Muscle layer of duodenum (tissue), 2 donors: ENCODE measurements at regions not wholly inside any gene's neighbourhood (a gene's known extent, or its start where the extent isn't known, plus 50 kb on each side); places are given as distances from the start of the nearest gene placed in this dataset.

ENCODE experiments used
- H3K27ac ChIP-seq: one replicate; pipeline ENCODE4 v1.7.0; 2013; ENCODE audit warnings: mild to moderate bottlenecking, low read length
- H3K27me3 ChIP-seq: one replicate; pipeline ENCODE4 v1.7.0; 2013; ENCODE audit warnings: low read depth, mild to moderate bottlenecking, control low read depth, low read length
- H3K36me3 ChIP-seq, 2 donors: one replicate each; pipeline ENCODE4 v1.7.0; 2013; ENCODE audit warnings: low read length in 2 of 2, control low read depth in 1 of 2, mild to moderate bottlenecking in 1 of 2; ENCODE audit not compliant: insufficient read depth in 2 of 2, control insufficient read depth in 1 of 2
- H3K4me1 ChIP-seq, 2 donors: one replicate each; pipeline ENCODE4 v1.7.0; 2013; ENCODE audit warnings: low read length in 2 of 2, mild to moderate bottlenecking in 2 of 2, control low read depth in 1 of 2, moderate library complexity in 1 of 2; ENCODE audit not compliant: insufficient read depth in 2 of 2, control insufficient read depth in 1 of 2
- H3K4me3 ChIP-seq, 2 donors: one replicate each; pipeline ENCODE4 v1.7.0; 2013; ENCODE audit warnings: low read length in 2 of 2, low read depth in 1 of 2, mild to moderate bottlenecking in 1 of 2
- H3K9me3 ChIP-seq, 2 donors: one replicate each; pipeline ENCODE4 v1.7.0; 2013; ENCODE audit warnings: low read length in 2 of 2, control low read depth in 1 of 2, mild to moderate bottlenecking in 1 of 2; ENCODE audit not compliant: control insufficient read depth in 1 of 2
- donor health status: healthy.

- Histone ChIP-seq H3K4me1 (no peaks in the 10 kb centered on the region), H3K27me3 (no peaks in the 10 kb centered on the region)
These were observed 323.1 kb upstream of the ATP11B start for GRCh38 chr3:182470187-182470586.

DNA sequence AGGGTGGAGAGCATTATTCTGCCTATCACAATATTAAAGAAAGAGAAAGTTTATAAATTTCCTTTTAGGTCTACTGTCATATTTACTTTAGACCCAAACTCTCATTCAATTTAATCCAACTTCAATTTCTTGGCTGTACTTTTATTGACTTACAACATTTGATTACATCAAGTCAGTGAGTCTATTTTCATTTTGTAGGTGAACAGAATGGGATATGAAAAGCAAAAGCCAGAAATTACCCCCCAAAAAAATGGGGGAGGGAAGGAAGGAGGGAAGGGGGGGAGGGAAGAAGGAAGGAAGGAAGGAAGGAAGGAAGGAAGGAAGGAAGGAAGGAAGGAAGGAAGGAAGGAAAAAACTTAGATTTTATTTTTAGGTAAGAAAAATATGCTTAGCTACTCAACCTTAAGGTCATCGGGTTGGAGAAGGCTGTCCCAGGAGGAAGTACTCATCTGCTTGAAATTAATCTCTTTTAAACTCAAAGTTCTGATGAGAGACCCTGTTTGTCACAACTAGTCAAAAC, 320.1 kb upstream of the ATP11B start:
- Histone ChIP-seq H3K9me3 (no peaks in the 10 kb centered on the region), H3K27ac (no peak overlapping the region), H3K36me3 (no peaks in the 10 kb centered on the region), H3K27me3 (no peaks in the 10 kb centered on the region), H3K4me3 (no peak overlapping the region), H3K4me1 (no peaks in the 10 kb centered on the region)

More at GRCh38 chr3:182470187-182470586, 323.1 kb upstream of the ATP11B start:
- Histone ChIP-seq H3K36me3 (no peaks in the 10 kb centered on the region), H3K4me3 (no peak overlapping the region), H3K9me3 (no peaks in the 10 kb centered on the region), H3K27ac (no peak overlapping the region)

DNA sequence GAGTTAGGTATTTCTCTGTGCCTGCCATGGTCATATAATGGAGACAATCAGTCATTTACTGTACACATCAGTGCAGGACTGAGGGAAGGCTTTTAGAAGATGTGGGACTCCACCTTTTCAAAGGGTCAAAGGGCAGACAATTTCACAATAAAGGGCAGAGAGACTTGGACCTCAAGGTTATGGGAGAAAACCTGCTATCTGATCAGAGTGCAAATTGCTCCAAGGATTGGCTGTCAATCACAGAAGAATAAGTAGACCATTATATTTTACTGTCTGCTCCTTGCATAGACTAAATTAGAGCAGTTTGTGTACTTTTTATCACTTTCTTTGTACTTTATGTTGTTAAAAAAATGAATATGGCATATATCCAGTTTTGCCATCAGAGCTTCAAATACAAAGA, 314.9 kb upstream of the ATP11B start:
- no peak overlapping the region for H3K27ac ChIP-seq
- no peaks in the 10 kb centered on the region for H3K36me3 ChIP-seq
- H3K27me3 ChIP-seq: no peaks in the 10 kb centered on the region
- H3K4me3 ChIP-seq: no peak overlapping the region
- no peaks in the 10 kb centered on the region for H3K4me1 ChIP-seq
- no peaks in the 10 kb centered on the region for H3K9me3 ChIP-seq

DNA sequence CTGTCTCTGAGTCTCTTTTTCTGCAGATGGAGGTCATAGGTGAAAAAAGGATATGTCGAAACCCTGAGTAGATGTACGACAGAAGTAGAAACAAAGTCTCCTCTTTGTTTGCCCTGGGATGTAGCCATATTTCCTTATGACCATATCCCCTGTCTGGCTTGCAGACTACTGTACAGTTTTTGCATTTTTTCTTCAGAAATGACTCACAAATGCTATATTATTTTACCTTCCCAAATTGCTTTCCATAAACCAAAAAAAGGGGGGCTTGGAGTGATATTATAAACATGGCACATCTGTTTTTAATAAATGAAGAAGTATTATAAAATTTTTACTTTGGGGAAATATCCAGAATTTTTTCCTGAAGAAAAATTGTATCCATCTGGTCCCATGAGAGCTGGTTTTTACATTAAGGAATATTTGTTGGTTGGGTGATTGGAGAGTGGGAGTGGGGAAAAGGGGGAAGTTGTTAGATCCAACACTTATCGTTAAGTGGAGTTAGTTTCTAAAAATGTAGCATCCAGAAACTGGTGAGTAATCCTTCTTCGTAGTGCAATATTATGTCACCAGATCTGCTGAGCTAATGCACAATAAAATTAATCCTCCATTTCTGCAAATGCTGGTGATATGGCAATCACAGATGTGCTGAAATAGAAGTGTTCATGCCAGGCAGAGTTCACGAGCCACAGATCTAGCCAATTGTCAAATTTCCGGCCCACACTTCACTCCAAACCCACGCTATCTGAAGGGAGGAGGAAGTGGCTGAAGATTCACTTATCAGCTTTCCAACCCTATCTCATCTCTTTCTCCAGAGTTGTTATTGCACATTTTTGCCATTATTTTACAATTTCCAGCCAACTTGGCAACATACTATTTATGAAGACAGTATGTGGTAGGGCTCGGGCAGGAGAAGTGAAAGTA, 313.6 kb upstream of the ATP11B start:
- no peaks in the 10 kb centered on the region for H3K27me3 ChIP-seq
- no peak overlapping the region for H3K27ac ChIP-seq
- no peaks in the 10 kb centered on the region for H3K4me1 ChIP-seq
- no peaks in the 10 kb centered on the region for H3K9me3 ChIP-seq
- no peaks in the 10 kb centered on the region for H3K36me3 ChIP-seq
- H3K4me3 ChIP-seq: no peak overlapping the region

DNA sequence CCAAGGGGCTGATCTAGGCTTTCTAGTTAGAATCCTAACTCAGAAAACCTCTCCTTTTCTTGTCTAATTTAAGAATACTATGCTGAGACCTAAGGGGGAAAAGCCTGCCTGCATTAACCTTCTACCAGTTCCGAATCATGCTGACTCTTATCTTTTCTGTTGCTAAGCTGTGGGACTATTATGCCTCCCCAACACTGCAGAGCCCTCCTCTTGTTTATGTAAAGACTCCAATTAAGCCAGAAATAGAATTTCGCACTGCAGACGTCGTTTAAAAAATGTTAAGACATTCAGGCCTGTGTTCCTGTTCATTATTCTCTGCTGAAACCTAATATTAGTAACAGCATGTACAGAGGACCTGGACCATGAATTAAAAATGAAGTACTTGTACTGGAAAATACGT, 310.6 kb upstream of the ATP11B start:
- Histone ChIP-seq H3K4me1 (no peaks in the 10 kb centered on the region), H3K27ac (no peak overlapping the region)

GRCh38 chr3:182484682-182485081, 308.6 kb upstream of the ATP11B start:
- H3K9me3 ChIP-seq: no peaks in the 10 kb centered on the region

More for the DNA sequence above, 310.6 kb upstream of the ATP11B start:
- Histone ChIP-seq H3K9me3 (no peaks in the 10 kb centered on the region), H3K36me3 (no peaks in the 10 kb centered on the region), H3K4me3 (no peak overlapping the region), H3K27me3 (no peaks in the 10 kb centered on the region)

DNA sequence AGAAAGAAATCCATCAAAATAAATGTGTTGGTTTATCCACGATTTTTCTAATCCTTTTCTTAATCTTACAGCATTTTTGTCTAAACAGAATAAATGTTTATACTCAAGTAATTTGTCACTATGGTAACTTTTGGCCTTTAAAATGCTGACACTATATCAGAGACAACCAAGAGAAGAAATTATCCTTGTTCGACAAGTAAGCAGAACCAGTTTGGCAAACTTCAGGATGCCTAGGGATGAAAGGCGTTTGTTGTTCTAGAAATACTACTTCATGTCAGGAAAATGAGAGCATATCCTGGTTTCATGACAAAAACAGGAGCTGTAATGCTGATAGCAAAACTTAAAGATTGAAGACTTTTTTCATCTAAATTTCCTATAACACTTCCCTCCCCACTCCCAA, 308.0 kb upstream of the ATP11B start:
- H3K27me3 ChIP-seq: no peaks in the 10 kb centered on the region
- no peaks in the 10 kb centered on the region for H3K9me3 ChIP-seq
- H3K36me3 ChIP-seq: no peaks in the 10 kb centered on the region
- H3K27ac ChIP-seq: no peak overlapping the region
- H3K4me1 ChIP-seq: no peaks in the 10 kb centered on the region
- no peak overlapping the region for H3K4me3 ChIP-seq

More at GRCh38 chr3:182484682-182485081, 308.6 kb upstream of the ATP11B start:
- Histone ChIP-seq H3K4me1 (no peaks in the 10 kb centered on the region), H3K27me3 (no peaks in the 10 kb centered on the region), H3K4me3 (no peak overlapping the region), H3K27ac (no peak overlapping the region), H3K36me3 (no peaks in the 10 kb centered on the region)

DNA sequence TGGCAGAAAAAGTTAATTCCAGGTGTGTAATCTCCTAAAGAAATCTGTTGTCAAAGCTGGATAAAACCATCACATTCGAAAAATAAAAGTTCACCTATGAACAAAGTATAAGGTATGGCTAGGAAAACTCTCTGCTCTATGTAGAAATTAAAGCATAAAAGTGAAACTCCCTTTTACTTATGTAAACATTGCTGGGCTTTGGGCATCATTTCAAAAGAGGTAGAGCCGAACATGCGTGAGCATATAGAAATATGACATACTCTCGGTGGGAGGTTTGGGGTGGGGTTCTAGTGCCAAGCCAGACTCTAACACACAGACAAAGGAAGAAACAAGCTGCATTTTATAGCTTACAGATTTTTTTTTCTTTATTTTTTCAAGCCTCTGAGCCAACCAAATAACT, 306.8 kb upstream of the ATP11B start:
- H3K27me3 ChIP-seq: no peaks in the 10 kb centered on the region
- H3K27ac ChIP-seq: no peak overlapping the region
- H3K4me1 ChIP-seq: no peaks in the 10 kb centered on the region
- no peaks in the 10 kb centered on the region for H3K36me3 ChIP-seq
- no peak overlapping the region for H3K4me3 ChIP-seq
- H3K9me3 ChIP-seq: no peaks in the 10 kb centered on the region

DNA sequence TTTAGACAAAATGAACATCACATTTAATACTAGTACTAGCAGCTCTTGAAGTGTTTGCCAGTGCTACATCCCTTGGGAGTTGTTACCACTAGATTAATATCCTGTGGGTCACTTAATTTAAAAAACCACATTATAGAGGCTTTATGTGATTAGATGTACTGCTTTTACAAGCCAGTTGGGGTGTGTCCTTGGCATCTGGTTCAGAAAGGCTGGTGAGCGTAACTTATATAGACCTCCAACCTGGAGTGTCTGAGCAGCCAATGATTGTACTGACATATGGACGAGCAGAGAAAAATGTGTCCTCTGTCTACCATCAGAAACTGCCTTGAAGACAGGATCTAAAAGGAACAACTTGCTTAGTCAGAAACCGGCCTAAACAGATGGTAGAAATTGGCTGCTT, 306.2 kb upstream of the ATP11B start:
- Histone ChIP-seq H3K27me3 (no peaks in the 10 kb centered on the region), H3K9me3 (no peaks in the 10 kb centered on the region), H3K36me3 (no peaks in the 10 kb centered on the region), H3K27ac (no peak overlapping the region), H3K4me3 (no peak overlapping the region), H3K4me1 (no peaks in the 10 kb centered on the region)

DNA sequence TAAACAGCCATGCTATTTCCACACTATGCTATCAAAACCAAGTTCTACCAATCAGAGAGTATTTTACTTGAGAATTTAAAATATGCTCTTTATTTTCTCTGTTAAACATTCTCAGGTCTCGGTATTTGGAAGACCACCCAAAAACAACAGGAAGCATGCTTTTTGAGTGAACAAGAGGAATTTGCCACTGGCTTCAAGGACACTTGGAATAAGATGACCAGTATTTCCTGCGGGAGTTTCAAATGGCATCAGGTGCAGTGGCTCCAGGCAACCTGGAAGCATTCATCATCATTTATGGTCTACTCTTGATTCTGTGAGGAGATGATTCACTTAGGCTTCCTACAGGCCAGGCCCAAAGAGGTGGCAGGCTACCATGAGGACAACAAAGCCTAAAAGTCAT, 305.7 kb upstream of the ATP11B start:
- Histone ChIP-seq H3K4me1 (no peaks in the 10 kb centered on the region), H3K27ac (no peak overlapping the region), H3K4me3 (no peak overlapping the region), H3K9me3 (no peaks in the 10 kb centered on the region), H3K27me3 (no peaks in the 10 kb centered on the region), H3K36me3 (no peaks in the 10 kb centered on the region)

DNA sequence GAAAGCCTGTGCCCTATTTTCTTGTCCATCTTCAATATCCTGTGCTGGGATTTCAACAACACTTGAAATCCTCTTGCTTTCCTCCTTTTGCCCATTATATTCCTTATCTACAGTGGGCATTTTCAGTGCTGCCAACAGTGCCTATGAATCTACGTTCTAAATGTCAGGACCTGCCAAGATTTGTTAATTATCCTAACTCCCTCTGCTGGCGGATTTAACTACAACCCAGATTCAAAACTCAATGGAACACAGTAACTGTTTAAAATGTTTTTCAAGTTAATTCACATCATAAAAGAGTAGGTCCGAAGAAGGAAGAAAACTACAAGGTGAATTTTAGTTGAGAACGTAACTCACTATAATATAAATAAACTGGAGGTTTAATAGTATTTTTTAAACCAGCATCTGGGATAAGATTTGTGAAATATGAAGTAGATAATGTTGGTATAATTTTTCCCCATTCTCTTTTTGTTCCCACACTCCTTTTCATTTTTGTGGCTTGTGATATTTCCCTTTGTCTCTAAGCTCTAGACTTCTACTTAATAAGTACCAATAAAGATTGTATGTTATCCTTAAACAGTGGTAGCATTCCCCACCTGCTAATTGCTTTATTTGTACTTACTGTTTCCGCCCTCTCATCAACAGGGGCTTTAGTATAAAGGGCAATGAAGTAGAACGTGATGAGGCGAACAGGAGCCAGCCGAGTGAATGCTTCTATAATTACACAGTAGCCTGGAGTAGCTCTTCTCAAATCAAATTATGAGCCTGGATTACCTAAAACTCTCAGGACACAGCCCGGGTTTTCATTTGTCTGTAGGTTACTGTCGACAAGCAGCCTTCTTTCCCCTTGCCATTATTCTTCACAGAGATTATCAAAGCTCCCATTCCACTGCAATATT, 302.5 kb upstream of the ATP11B start:
- Histone ChIP-seq H3K27me3 (no peaks in the 10 kb centered on the region), H3K4me3 (no peak overlapping the region), H3K27ac (no peak overlapping the region), H3K9me3 (no peaks in the 10 kb centered on the region), H3K4me1 (no peaks in the 10 kb centered on the region), H3K36me3 (no peaks in the 10 kb centered on the region)
